ENCODE measurements at regions not wholly inside any gene's neighbourhood (a gene's known extent, or its start where the extent isn't known, plus 50 kb on each side); places are given as distances from the start of the nearest gene placed in this dataset.
"Not testable (repeated sequence)": the region's sequence is repeated elsewhere in the genome, so short reads cannot be mapped to it uniquely, and the experiment has no call there.

DNA sequence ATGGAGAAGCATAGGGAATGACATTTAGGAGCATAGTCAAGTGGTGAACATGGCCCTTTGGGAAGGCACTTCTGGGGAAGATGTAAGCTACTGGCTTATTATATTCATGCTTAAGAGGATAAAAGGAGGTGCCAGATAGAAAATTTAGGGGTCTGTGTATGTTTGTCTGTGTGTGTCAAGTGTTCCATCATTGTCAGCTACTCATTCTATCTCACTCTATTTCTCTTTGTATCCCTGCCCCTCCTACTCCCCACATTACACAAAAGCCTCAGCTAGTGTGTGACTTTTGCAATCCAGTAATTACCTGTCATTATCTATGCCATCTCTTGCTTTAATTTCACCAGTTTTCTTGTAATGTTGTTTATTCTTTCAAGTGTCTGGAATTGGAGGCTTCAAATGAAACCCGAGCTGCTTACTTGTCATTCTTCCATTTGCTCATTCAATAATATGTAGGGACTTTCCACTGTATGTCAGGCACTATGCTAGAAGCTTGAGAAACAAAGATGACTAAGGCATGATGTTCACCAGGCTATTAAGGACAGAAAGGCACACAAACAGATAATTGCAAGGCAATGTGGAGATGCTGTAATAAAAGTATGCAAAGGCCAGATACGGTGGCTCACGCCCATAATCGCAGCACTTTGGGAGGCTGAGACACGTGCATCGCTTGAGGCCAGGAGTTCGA, 229.8 kb upstream of the TEX13C start:
- intact Hi-C loops (cut with DNase I) = no loop called here
- no peak for DNase-seq
- no peak for ATAC-seq (ENCODE audit: poor library complexity)

GRCh38 chrX:125093852-125094251, 225.8 kb upstream of the TEX13C start:
- DNase-seq = no peak
- intact Hi-C loops (cut with DNase I) = no loop called here

DNA sequence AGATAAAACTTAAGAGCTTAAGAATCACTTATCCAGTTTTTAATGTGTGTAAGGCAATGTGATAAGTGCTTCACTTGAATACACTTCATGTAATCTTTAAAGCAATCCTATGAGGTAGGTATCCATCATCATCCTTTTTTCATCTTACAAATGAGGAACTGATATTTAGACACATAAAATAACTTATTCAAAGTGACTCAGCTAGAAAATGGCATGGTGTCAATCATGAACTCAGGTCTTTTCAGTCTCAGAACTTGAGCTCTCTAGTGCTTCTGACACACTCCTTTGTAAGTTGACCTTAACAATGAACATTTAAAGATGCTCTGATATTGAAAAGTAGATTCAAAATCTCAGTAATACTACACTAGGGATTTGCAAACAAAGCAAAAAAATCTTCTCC, 224.8 kb upstream of the TEX13C start:
- no peak for DNase-seq
- intact Hi-C loops (cut with DNase I) = no loop called here
- no peak for ATAC-seq (ENCODE audit: poor library complexity)

More at GRCh38 chrX:125093852-125094251, 225.8 kb upstream of the TEX13C start:
- no peak for ATAC-seq (ENCODE audit: poor library complexity)

DNA sequence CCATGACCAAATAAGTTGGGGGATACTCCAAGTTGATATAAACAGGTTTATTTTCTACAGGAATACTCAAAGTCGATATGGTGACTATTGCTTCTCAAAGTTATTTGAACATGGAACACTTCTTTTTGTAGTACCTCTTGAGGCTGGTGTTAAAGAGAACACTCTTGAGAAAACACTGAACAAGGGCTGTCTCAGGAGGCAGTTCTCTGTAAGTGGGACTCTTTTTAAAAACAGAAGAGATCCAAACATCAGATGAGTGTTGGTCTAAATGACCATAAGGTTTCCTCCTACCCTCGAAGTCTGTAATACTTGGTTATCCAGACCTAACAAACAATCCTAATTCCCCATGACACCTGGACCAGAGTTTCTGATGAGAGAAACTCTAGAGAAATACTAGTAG, 223.2 kb upstream of the TEX13C start:
- intact Hi-C loops (cut with DNase I) = no loop called here
- no peak for ATAC-seq (ENCODE audit: poor library complexity)
- DNase-seq = no peak

DNA sequence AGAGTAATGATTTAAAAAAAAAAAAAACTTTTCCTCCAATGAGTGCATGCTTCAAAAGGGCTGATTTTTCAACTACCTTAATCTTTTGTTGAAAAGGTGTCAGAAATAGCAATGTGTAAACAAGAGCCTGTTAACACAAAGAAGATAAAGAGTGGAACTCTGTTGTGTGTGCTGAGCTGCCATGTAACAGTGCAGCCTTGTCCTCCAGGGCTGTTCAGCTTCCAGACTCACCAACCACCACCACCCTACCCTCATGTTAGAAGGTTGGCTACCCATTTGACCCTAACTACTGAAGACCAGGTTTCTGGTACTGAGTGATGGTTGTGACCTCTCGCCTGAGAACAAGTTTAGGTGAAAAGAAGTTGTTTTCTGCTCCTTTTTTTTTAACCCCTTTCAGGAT, 222.8 kb upstream of the TEX13C start:
- DNase-seq (no peak), ATAC-seq (ENCODE audit: poor library complexity) (no peak)
- intact Hi-C loops (cut with DNase I) = no loop called here

DNA sequence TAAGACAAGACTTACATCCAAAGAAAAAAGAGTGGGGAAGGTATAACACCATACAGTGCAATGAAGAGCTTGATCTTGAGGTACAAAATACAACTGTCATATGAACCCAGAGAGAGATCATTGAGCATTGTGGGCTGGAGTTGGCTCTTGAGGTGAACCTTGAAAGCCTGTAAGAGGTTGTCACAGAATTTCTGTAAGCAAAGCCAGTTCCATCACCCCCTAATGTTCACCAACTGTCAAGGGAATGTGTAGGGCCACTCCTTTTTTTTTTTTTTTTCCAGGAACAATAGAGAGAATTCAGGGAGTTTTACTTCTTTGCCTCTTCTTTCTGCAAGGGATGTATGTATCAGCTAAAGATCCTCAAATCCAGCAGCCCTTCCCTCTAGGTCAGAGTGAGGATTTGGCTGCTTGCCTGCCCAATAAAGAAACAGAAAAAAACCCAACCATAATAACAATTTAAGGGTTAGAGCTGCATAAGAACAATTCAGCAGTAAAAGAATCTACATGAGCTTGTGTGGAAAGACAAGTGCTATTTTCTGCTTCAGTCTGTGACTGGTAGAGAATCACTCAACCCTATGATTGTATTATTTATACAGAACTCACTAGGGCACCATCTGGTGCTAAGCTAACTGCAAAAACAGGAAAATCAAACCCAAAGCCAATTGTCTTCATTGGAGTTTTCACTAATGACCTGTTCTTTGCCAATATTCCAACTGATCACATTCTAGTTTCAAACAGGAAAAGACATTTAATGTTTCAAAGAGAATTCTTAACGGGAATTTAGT, 217.5 kb upstream of the TEX13C start:
- intact Hi-C loops (cut with DNase I) = no loop called here
- no peak for ATAC-seq (ENCODE audit: poor library complexity)

GRCh38 chrX:125103693-125104092, 216.0 kb upstream of the TEX13C start:
- intact Hi-C loops (cut with DNase I) = no loop called here
- no peak for DNase-seq

More for the DNA sequence above, 217.5 kb upstream of the TEX13C start:
- no peak for DNase-seq

DNA sequence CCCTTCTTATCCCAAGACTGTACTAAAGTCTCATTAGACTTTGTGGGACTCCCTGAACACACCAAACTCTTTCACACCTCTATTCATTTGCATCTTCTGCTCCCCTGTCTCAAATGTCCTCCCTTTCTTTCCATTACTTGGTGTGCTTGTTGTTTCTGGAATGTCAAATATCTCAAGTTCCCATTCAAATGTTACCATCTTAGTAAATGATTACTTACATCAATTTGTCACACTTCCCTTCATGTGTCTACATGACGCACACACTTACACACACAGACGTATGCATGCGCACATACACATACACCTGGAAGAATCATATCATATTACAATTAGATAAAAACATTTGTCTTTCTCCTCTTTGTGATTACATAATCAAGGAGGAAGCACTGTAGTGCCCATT, 210.8 kb upstream of the TEX13C start:
- intact Hi-C loops (cut with DNase I) = no loop called here
- ATAC-seq (ENCODE audit: poor library complexity) (no peak), DNase-seq (no peak)

More at GRCh38 chrX:125103693-125104092, 216.0 kb upstream of the TEX13C start:
- no peak for ATAC-seq (ENCODE audit: poor library complexity)

- no peak for DNase-seq
- intact Hi-C loops (cut with DNase I) = no loop called here
- ATAC-seq (ENCODE audit: poor library complexity) = no peak
Measured at GRCh38 chrX:125131164-125131563, 188.5 kb upstream of the TEX13C start.

- no peak for DNase-seq
- no peak for ATAC-seq (ENCODE audit: poor library complexity)
- intact Hi-C loops (cut with DNase I) = no loop called here
Measured at GRCh38 chrX:125132274-125132673, 187.4 kb upstream of the TEX13C start.

- intact Hi-C loops (cut with DNase I) = no loop called here
- no peak for DNase-seq
- no peak for ATAC-seq (ENCODE audit: poor library complexity)
Measured at GRCh38 chrX:125137521-125137920, 182.2 kb upstream of the TEX13C start.

DNA sequence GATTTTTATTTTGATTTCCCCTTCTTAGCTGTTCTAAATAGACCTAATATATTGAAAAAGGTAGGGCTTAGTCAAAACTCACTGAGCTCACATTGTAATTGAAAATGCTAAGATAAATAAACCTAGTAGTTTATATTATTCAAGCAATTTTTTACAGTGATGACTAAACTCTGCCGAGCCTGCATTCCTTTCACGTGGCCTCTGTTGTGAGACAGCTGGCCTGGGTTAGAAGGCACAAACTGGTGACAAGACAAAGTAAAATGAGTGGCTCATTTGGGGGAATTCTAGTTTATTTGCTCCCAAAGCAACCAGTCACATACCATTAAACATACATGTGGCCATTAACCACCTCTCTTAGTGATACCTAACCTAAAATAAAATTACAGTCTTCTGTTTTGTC, 169.4 kb upstream of the TEX13C start:
- no peak for ATAC-seq (ENCODE audit: poor library complexity)
- DNase-seq = no peak
- intact Hi-C loops (cut with DNase I) = no loop called here

DNA sequence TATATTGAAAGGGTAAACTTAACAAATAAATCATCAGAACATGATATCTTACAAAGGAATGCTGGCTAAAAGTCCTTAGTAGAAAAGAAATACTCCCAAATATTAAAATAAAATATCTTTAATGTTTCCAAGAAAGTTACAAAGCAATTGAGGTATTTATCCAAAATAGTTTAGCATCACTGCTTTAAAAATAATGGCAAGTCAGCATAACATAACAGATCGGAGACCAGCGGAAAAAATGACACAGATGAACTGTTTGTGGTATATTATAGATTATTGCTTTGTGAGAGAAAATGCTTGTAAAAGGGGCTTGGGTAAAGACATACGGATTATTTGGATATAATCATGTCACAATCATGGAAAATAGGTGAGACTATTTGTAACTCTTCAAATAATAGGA, 168.5 kb upstream of the TEX13C start:
- no peak for DNase-seq
- intact Hi-C loops (cut with DNase I) = no loop called here
- no peak for ATAC-seq (ENCODE audit: poor library complexity)

DNA sequence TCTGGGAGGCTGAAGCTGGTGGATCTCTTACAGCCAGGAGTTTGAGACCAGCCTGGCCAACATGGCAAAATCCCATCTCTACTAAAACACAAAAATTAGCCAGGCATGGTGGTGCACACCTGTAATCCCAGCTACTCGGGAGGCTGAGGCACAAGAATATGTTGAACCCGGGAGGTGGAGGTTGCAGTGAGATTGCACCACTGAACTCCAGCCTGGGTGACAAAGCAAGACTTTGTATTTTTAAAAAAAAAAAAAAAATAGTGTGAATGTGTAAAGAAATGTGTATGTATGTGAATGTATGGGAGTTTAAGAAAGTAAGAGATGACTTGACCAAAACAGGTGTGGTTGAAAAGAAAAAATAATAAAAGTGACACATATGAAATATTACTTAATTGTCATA, 167.7 kb upstream of the TEX13C start:
- intact Hi-C loops (cut with DNase I) = no loop called here
- ATAC-seq (ENCODE audit: poor library complexity) (no peak), DNase-seq (no peak)

DNA sequence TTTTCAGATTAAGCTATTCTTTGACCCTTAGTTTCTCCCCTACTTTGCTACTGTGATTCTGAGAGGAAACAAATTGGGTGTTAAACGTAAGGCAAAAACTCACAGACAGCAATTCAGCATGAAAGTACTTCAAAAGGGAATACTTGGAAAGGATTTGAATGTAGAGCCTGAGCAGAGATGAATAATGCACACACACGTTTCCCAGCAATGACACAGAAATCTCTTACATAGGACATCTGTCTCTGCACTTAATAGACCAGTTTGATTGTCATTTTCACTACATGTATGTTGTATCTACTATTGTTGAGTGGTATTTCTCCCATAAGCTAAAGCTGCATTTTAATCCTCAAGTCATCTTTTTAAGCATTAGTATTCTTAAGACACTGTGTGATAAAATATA, 166.1 kb upstream of the TEX13C start:
- no peak for DNase-seq
- ATAC-seq (ENCODE audit: poor library complexity) = no peak
- intact Hi-C loops (cut with DNase I) = no loop called here

- ATAC-seq (ENCODE audit: poor library complexity); DNase-seq; intact Hi-C loops (cut with DNase I): not testable (repeated sequence)
Measured at GRCh38 chrX:125154288-125155257, 165.1 kb upstream of the TEX13C start.

- ATAC-seq (ENCODE audit: poor library complexity); intact Hi-C loops (cut with DNase I); DNase-seq: not testable (repeated sequence)
Measured at GRCh38 chrX:125155296-125156033, 164.2 kb upstream of the TEX13C start.

- intact Hi-C loops (cut with DNase I) = no loop called here
- ATAC-seq (ENCODE audit: poor library complexity) (no peak), DNase-seq (no peak)
Measured at GRCh38 chrX:125170459-125170858, 149.2 kb upstream of the TEX13C start.

DNA sequence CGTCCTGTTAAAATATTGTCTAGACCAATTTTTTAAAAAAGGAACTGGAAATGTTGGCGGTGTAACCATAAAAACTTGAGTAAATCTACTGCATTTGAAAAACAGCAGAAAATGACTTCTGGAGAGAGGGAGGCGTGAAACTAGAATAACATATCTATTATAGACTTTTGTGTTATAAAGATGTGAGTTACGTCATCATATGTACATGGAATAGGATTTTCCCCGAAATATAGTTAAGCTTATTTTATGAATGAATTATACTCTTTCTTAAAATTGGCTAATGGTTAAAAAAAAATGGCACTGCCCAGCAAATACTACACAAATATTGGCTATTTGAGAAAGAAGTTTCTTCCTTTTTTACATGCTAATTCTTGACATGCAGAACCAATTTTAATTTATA, 147.1 kb upstream of the TEX13C start:
- ATAC-seq (ENCODE audit: poor library complexity) = no peak
- DNase-seq = no peak
- intact Hi-C loops (cut with DNase I) = no loop called here

All from Right ventricle myocardium superior (tissue), 1 donor.